ENCODE measurements at regions not wholly inside any gene's neighbourhood (a gene's known extent, or its start where the extent isn't known, plus 50 kb on each side); places are given as distances from the start of the nearest gene placed in this dataset.
A peak's percentile ranks its signal among the peaks of the same experiment; 100 is the strongest.

GRCh38 chr14:54310151-54310850, 86.5 kb upstream of the CDKN3 start:
- DNase-seq = no peak

DNA sequence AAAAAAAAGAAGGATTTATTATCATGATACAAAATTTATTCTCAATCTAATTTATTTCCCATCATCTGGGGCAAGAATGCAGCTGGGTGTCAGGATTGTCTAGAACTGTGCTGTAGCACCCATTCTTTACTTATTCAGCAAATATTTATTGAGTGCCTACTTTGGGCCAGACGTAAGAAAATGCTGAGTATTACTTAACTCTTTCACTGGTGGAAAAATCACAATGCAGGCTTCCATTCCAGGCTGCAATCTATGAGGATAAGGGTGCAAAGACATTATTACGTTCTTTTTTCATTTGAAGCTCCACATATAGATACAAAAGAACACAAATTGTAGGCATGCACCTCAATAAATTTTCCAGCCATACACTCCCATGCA, 86.0 kb upstream of the CDKN3 start:
- DNase-seq = no peak

DNA sequence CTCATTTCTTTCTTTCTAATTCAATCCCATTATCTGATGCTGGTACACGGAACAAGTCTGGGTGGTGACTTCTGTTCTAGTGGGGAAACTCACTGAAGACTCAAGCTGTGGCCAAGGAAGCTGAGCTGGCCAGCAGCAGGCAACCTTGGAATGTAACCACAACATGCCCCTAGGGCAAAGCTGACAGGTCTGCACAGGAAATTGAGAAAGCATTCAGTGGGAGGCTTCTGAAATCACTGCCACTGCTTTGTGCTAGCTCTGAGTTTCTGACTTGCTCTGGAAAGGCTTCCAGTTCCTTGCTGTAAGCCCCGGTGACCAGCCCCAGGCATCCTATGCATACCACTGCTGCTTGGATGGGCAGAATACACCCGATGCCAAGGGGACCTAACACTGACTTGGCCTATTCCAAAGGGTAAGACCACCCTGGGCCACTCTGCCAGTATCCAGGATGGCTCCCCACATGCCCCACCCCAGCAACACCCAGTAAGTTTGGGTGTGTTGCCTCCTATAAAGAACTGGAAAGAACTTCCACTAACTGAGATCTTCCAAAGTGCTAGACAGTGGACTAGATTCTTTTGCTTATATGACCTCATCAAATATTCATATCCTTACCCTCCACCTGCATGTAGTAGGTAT, 84.5 kb upstream of the CDKN3 start:
- no peak for DNase-seq

DNA sequence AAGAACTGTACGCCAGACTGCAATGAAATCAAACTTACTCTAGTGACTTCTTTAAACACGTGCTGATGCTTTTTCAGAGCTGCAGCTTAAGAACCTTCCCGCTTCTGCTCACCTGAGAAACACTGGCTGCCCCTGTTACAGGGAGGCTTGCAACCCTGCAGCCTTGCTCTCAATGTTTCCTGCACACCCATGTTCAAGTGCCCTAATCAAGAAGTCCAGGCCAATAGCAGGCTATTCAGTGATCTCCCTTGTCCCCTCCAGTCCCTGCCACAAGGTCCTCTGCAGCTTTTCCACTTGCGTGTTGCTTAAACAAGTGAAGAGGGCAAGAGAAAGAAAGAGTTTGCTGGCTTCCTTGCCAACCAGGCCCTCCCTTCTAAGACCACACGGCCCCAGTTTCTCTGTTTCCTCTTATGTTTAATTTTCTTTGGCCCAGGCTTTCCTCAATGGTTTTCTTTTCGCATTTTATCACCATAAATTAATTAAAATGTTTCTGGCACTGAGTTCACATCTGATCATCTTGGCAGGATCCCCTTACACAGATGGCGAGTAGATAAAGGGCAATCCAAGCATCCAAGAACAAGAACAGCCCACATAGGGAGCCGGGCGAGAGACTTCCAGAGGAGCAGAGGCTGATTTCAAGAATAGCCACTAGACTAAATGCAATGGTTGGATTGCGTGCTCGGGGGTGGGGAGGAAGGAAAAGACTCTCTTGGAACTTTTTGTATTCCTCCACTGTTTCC, 82.3 kb upstream of the CDKN3 start:
- no peak for DNase-seq

- DNase-seq = no peak
Measured at GRCh38 chr14:54316652-54317051, 80.2 kb upstream of the CDKN3 start.

DNA sequence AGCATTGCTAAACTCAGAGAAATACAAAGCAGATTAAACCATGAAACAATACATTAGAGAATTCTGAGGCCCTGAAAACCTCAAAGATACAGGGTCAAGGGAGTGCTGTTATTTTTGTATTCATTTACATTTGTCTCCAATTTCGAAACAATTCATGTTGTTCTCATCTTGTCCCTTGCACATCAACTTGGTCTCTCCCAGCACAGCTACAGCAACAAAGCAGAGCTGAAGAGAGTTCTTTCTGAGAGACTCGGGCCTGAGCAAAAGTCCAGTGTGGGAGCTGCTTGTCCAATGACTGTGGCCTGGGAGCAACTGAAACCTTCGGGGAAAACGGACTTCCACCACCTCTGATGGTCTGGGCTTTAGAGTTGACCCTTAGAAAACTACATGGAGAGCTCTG, 79.4 kb upstream of the CDKN3 start:
- DNase-seq = no peak

- no peak for DNase-seq
Measured at GRCh38 chr14:54322246-54322645, 74.6 kb upstream of the CDKN3 start.

DNA sequence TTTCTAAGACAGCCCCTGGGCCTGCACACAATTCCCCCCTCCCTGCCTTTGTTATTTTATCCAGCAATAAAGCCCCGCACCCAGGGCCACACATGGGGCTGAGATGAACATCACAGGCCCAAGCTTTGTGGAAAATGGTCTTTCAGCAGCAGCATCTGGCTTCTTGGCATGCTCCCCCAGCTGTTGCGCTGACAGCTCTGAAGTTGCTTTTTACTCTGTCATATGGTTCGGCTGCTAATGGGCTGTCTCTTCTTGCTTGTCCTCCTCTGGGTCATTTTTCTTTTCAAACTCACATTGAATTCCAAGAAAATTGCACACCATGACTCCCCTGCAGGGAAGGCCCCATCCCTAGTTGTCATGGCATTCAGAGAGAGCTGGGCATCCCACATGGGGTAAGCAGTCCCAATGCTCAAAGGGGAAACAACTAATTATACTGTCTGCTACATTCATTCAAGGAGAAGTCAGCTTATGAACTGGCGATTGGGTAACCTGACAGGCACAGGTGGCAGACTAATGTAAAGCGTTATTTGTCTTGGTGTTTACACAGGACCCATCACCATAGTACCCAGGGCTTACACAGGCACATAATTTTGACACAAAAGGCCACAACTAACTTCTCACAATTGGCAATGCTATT, 74.0 kb upstream of the CDKN3 start:
- DNase-seq = peak; percentile 63

DNA sequence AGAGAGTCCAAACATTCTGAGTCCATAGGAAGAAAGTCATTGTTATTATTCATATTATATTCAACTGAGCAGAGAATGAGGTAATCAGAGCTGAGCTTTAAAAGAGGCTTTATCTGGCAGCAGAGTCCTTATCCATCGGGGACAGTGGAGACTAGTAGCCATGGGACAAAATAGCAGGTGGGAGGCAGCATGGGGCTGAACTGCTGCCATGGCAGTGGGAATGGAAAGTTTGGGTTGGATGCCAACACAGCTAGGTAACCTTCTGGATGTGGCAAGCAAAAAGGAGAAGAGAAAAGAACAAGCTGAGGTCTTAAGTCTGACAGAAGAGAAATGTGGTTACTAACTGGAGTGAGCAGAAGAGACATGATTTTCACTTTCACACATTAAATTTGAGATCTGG, 71.0 kb upstream of the CDKN3 start:
- no peak for DNase-seq

- DNase-seq = peak; percentile 61
Measured at GRCh38 chr14:54329082-54329695, 67.6 kb upstream of the CDKN3 start.

DNA sequence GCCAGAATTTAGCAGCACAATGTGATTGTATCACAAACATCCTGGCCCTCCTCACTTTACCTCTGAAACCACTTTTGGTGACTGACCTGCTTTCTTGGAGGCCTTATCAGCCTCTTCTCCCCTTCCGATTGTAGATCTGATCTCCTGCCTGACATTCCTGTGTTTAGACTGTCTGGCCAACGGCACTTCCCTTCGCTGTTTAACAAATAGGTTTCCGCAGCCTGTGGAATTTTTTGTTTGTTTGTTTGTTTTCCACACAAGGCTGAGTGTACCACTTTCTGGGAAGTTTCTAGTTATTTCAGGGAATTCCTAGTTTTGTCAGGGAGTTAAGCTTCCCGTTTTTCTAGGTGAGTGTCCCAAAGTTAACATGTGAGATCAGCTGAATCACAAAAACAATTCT, 65.9 kb upstream of the CDKN3 start:
- no peak for DNase-seq

- DNase-seq = no peak
Measured at GRCh38 chr14:54331516-54331915, 65.3 kb upstream of the CDKN3 start.

DNA sequence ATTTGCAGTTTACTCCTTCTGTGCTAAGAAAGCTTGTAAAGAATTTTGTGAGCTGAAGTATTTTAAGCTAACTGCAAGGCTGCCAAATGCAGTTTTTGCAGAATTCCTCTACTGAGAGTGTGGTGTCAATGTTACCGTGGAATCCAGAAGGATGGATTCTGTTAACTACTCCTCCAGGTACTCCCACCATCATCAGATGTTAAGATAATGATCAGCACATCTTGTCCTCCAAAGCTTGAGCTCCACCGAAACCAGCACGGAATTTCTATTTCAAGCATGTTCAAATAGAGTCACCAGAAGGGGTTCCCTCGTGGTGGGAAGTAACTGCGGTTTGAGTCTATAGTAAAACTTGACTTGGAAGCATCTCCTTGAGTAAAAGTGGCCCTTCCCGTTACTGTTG, 64.3 kb upstream of the CDKN3 start:
- DNase-seq = no peak

- DNase-seq = no peak
Measured at GRCh38 chr14:54333511-54333910, 63.3 kb upstream of the CDKN3 start.

DNA sequence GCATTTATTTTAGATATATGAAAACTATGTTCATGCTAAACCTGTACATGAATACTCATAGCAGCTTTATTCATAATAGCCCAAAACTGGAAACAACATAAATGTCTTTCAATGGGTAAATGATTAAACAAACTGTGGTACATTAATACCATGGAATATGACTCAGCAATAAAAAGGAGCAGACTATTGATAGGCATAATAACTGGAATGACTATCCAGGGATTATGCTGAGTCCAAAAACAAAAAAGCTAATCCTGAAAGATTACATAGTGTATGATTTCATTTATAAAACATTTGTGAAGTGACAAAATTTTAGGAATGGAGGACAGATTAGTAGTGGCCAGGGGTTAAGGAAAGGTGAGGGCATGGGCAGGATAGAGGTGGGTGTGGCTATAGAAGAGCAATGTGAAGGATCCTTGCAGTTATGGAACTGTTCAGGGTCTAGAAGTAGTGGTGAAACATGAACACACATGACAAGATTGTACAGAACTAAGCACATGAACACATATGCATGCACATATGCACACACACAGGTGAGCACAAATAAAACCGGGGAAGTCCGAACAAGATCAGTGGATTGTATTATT, 61.1 kb upstream of the CDKN3 start:
- DNase-seq = no peak

DNA sequence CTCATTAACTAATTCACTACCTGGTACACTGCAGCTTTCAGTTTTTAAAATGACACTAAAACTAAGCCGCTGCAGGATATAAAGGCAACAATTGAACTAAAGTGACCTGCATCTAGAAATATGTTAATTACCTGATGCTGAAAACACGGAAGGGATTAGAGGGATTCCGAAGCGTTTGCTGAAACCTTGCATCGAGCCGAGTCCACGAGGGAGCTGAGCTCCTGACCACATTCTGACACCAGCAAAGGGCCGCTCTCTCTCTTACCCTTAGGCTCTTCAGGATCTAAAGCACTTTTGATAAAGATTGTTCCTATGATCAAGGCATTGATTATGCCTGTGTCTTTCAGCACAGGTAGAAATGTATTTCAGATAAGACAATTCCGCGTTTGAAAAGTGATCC, 59.5 kb upstream of the CDKN3 start:
- no peak for DNase-seq

DNA sequence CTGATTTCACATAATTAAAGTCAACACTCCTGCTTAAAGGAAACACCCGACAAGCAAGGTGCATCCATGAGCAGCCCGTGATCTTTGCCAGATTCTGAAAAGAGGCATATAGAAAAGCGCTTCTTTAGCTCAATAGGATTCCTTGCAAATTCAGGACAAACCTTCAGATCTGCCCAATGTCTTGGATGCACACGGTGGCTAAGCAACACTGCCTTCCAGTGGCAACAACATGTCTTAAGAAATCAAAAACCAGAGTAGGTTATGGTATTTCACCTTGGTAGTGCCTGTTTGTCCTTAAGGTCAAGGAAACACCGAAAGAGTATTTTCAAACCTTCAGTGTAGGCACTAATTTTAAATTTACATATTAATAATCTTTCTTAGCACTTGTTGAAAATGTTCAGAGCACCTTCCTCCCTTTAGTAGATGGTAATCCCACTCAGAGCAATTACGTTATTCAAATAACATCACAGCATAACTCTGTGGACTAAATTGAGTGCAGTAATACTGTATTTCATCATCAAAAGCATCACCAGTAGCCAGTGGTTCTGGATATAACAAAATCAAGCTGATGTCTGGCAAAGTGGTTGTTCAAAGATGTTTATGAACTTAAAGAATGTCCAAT, 58.0 kb upstream of the CDKN3 start:
- DNase-seq = no peak

DNA sequence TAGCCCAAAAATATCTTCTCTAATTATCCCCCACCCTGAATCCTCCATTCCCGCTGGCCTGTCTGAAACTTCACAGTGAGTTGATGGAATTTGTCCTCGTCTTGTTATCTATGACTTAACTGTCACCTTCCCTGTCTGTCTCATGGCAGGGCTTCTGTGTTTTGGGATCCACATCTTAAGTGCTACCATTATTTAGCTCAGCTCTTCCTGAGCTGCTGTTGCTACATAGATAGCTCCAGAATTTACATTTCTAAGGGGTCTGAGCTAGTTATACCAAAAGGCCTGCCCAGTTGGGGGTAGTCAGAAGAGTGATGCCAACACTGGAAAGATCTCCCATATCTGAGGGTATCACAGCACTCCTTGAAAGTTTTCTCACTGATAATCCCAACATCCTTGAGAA, 57.0 kb upstream of the CDKN3 start:
- no peak for DNase-seq

- DNase-seq = no peak
Measured at GRCh38 chr14:54342806-54343205, 54.0 kb upstream of the CDKN3 start.

- no peak for DNase-seq
Measured at GRCh38 chr14:54343272-54344121, 53.3 kb upstream of the CDKN3 start.

GRCh38 chr14:54344445-54344844, 52.4 kb upstream of the CDKN3 start:
- no peak for DNase-seq
